ENCODE measurements at regions not wholly inside any gene's neighbourhood (a gene's known extent, or its start where the extent isn't known, plus 50 kb on each side); places are given as distances from the start of the nearest gene placed in this dataset.

DNA sequence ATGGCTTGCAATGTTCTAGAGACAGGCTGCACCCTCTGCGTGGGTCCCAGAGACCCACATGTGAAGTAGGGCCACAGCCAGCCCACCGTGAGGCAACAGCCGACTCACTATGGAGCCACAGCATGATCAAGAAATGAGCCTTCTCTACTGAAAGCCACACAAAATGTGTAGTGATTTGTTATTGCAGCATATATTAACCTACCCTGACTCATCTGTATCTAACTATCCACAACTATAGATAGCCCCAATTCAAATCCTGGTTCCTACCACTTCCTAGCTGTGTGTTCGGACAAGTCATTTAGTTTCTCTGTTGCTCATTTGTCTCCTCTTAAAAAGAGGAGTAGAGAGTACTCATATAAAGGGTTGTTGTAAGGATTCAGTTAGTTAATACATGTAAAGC is 1152.3 kb downstream of the BCL11B start:
- TF ChIP-seq POLR2A (IDR thresholded peaks at IDR 0.05; ENCODE audit: insufficient read depth in 1 of 2, low read depth in 2 of 2, low read length in 2 of 2) (no peak), ZBTB21 (CRISPR knock-in tag; IDR thresholded peaks at IDR 0.05) (no peak), MYNN (CRISPR knock-in tag; IDR thresholded peaks at IDR 0.05; ENCODE audit: low read depth) (no peak), EHMT2 (IDR thresholded peaks at IDR 0.05; ENCODE audit: borderline replicate concordance, low read depth, low read length) (no peak), HIVEP1 (CRISPR knock-in tag; IDR thresholded peaks at IDR 0.05) (no peak), HDAC2 (CRISPR knock-in tag; IDR thresholded peaks at IDR 0.05) (no peak)
- TF ChIP-seq, protein P1, sequence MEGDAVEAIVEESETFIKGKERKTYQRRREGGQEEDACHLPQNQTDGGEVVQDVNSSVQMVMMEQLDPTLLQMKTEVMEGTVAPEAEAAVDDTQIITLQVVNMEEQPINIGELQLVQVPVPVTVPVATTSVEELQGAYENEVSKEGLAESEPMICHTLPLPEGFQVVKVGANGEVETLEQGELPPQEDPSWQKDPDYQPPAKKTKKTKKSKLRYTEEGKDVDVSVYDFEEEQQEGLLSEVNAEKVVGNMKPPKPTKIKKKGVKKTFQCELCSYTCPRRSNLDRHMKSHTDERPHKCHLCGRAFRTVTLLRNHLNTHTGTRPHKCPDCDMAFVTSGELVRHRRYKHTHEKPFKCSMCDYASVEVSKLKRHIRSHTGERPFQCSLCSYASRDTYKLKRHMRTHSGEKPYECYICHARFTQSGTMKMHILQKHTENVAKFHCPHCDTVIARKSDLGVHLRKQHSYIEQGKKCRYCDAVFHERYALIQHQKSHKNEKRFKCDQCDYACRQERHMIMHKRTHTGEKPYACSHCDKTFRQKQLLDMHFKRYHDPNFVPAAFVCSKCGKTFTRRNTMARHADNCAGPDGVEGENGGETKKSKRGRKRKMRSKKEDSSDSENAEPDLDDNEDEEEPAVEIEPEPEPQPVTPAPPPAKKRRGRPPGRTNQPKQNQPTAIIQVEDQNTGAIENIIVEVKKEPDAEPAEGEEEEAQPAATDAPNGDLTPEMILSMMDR (CRISPR knock-in tag; IDR thresholded peaks at IDR 0.05): no peak
- TF ChIP-seq, protein P2, sequence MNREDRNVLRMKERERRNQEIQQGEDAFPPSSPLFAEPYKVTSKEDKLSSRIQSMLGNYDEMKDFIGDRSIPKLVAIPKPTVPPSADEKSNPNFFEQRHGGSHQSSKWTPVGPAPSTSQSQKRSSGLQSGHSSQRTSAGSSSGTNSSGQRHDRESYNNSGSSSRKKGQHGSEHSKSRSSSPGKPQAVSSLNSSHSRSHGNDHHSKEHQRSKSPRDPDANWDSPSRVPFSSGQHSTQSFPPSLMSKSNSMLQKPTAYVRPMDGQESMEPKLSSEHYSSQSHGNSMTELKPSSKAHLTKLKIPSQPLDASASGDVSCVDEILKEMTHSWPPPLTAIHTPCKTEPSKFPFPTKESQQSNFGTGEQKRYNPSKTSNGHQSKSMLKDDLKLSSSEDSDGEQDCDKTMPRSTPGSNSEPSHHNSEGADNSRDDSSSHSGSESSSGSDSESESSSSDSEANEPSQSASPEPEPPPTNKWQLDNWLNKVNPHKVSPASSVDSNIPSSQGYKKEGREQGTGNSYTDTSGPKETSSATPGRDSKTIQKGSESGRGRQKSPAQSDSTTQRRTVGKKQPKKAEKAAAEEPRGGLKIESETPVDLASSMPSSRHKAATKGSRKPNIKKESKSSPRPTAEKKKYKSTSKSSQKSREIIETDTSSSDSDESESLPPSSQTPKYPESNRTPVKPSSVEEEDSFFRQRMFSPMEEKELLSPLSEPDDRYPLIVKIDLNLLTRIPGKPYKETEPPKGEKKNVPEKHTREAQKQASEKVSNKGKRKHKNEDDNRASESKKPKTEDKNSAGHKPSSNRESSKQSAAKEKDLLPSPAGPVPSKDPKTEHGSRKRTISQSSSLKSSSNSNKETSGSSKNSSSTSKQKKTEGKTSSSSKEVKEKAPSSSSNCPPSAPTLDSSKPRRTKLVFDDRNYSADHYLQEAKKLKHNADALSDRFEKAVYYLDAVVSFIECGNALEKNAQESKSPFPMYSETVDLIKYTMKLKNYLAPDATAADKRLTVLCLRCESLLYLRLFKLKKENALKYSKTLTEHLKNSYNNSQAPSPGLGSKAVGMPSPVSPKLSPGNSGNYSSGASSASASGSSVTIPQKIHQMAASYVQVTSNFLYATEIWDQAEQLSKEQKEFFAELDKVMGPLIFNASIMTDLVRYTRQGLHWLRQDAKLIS (CRISPR knock-in tag; IDR thresholded peaks at IDR 0.05): no peak
- TF ChIP-seq, protein P3, sequence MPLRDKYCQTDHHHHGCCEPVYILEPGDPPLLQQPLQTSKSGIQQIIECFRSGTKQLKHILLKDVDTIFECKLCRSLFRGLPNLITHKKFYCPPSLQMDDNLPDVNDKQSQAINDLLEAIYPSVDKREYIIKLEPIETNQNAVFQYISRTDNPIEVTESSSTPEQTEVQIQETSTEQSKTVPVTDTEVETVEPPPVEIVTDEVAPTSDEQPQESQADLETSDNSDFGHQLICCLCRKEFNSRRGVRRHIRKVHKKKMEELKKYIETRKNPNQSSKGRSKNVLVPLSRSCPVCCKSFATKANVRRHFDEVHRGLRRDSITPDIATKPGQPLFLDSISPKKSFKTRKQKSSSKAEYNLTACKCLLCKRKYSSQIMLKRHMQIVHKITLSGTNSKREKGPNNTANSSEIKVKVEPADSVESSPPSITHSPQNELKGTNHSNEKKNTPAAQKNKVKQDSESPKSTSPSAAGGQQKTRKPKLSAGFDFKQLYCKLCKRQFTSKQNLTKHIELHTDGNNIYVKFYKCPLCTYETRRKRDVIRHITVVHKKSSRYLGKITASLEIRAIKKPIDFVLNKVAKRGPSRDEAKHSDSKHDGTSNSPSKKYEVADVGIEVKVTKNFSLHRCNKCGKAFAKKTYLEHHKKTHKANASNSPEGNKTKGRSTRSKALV (CRISPR knock-in tag; IDR thresholded peaks at IDR 0.05): no peak

All from HepG2 (cell line).